ENCODE measurements at regions not wholly inside any gene's neighbourhood (a gene's known extent, or its start where the extent isn't known, plus 50 kb on each side); places are given as distances from the start of the nearest gene placed in this dataset.

- no peaks in the 10 kb centered on the region for H3K4me1 Mint-ChIP-seq (ENCODE audit: low read depth)
- DNase-seq (ENCODE audit: low spot score, unreplicated experiment), result no peak
- peaks cover 4% of the 10 kb centered on the region for H3K9me3 Mint-ChIP-seq (ENCODE audit: low read depth)
- H3K36me3 Mint-ChIP-seq (ENCODE audit: insufficient read depth), result no peaks in the 10 kb centered on the region
- H3K27ac Mint-ChIP-seq, result no peak overlapping the region
- no peak overlapping the region for H3K4me3 Mint-ChIP-seq (ENCODE audit: low read depth)
- H3K27me3 Mint-ChIP-seq, result no peaks in the 10 kb centered on the region
- no peak for TF ChIP-seq CTCF (IDR thresholded peaks at IDR 0.05; ENCODE audit: unreplicated experiment)
Measured at GRCh38 chr13:71117920-71118319, 749.1 kb downstream of the DACH1 start.

GRCh38 chr13:71115301-71115700 lies 751.7 kb downstream of the DACH1 start:
- H3K4me3 Mint-ChIP-seq (ENCODE audit: low read depth), result no peak overlapping the region
- no peaks in the 10 kb centered on the region for H3K4me1 Mint-ChIP-seq (ENCODE audit: low read depth)
- no peak for DNase-seq (ENCODE audit: low spot score, unreplicated experiment)
- H3K27ac Mint-ChIP-seq, result no peak overlapping the region
- H3K27me3 Mint-ChIP-seq, result no peaks in the 10 kb centered on the region
- no peak for TF ChIP-seq CTCF (IDR thresholded peaks at IDR 0.05; ENCODE audit: unreplicated experiment)
- H3K9me3 Mint-ChIP-seq (ENCODE audit: low read depth), result no peaks in the 10 kb centered on the region
- H3K36me3 Mint-ChIP-seq (ENCODE audit: insufficient read depth), result no peaks in the 10 kb centered on the region

- Mint-ChIP-seq H3K4me1 (ENCODE audit: low read depth) (no peaks in the 10 kb centered on the region), H3K27me3 (no peaks in the 10 kb centered on the region), H3K27ac (no peak overlapping the region), H3K36me3 (ENCODE audit: insufficient read depth) (no peaks in the 10 kb centered on the region), H3K4me3 (ENCODE audit: low read depth) (no peak overlapping the region), H3K9me3 (ENCODE audit: low read depth) (no peaks in the 10 kb centered on the region)
- no peak for TF ChIP-seq CTCF (IDR thresholded peaks at IDR 0.05; ENCODE audit: unreplicated experiment)
- DNase-seq (ENCODE audit: low spot score, unreplicated experiment), result no peak
Measured at GRCh38 chr13:71096421-71096820, 770.6 kb downstream of the DACH1 start.

- no peaks in the 10 kb centered on the region for H3K36me3 Mint-ChIP-seq (ENCODE audit: insufficient read depth)
- H3K4me3 Mint-ChIP-seq (ENCODE audit: low read depth), result no peak overlapping the region
- no peak overlapping the region for H3K27ac Mint-ChIP-seq
Measured at GRCh38 chr13:71090990-71091389, 776.0 kb downstream of the DACH1 start.

GRCh38 chr13:71089056-71089455 lies 777.9 kb downstream of the DACH1 start:
- peaks cover 9% of the 10 kb centered on the region for H3K9me3 Mint-ChIP-seq (ENCODE audit: low read depth)
- peaks cover 3% of the 10 kb centered on the region for H3K4me1 Mint-ChIP-seq (ENCODE audit: low read depth)
- H3K36me3 Mint-ChIP-seq (ENCODE audit: insufficient read depth), result no peaks in the 10 kb centered on the region
- no peak for TF ChIP-seq CTCF (IDR thresholded peaks at IDR 0.05; ENCODE audit: unreplicated experiment)
- H3K4me3 Mint-ChIP-seq (ENCODE audit: low read depth), result no peak overlapping the region
- no peaks in the 10 kb centered on the region for H3K27me3 Mint-ChIP-seq
- DNase-seq (ENCODE audit: low spot score, unreplicated experiment), result no peak
- no peak overlapping the region for H3K27ac Mint-ChIP-seq

More at GRCh38 chr13:71090990-71091389, 776.0 kb downstream of the DACH1 start:
- Mint-ChIP-seq H3K4me1 (ENCODE audit: low read depth) (peaks cover 3% of the 10 kb centered on the region), H3K27me3 (no peaks in the 10 kb centered on the region), H3K9me3 (ENCODE audit: low read depth) (peaks cover 9% of the 10 kb centered on the region)
- DNase-seq (ENCODE audit: low spot score, unreplicated experiment), result no peak
- TF ChIP-seq CTCF (IDR thresholded peaks at IDR 0.05; ENCODE audit: unreplicated experiment), result no peak

Data from progenitor cell of endocrine pancreas (in vitro differentiated cells).